ENCODE measurements at regions not wholly inside any gene's neighbourhood (a gene's known extent, or its start where the extent isn't known, plus 50 kb on each side); places are given as distances from the start of the nearest gene placed in this dataset.

DNA sequence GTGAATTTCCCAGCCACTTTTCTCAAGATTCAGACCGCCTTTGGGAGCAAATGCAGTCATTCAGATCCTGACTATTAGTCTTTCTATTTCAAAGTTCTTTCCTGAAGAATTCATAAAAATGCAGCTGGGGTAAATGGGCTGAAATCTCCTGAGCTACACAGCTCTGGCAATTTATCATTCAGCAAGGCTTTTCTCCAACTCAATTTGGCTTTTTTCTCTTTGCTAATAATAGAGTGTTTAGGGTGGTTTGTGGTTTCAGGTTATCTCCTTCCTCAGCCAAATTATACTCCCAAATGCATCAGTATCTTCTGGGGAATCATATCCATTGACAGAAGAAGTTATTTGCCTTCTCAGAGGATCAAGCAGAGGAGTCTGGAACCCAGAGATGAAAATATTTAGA lies 282.4 kb upstream of the SLC14A2 start:
- TF ChIP-seq, protein P1, sequence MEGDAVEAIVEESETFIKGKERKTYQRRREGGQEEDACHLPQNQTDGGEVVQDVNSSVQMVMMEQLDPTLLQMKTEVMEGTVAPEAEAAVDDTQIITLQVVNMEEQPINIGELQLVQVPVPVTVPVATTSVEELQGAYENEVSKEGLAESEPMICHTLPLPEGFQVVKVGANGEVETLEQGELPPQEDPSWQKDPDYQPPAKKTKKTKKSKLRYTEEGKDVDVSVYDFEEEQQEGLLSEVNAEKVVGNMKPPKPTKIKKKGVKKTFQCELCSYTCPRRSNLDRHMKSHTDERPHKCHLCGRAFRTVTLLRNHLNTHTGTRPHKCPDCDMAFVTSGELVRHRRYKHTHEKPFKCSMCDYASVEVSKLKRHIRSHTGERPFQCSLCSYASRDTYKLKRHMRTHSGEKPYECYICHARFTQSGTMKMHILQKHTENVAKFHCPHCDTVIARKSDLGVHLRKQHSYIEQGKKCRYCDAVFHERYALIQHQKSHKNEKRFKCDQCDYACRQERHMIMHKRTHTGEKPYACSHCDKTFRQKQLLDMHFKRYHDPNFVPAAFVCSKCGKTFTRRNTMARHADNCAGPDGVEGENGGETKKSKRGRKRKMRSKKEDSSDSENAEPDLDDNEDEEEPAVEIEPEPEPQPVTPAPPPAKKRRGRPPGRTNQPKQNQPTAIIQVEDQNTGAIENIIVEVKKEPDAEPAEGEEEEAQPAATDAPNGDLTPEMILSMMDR (IDR thresholded peaks at IDR 0.05 in 2 of 3, conservative IDR thresholded peaks at IDR 0.05 in 1 of 3; ENCODE audit: borderline replicate concordance in 1 of 3, insufficient read depth in 1 of 3, low read depth in 2 of 3, low read length in 2 of 3), result no peak
- TF ChIP-seq FOSL1 (IDR thresholded peaks at IDR 0.05; ENCODE audit: low read depth) (no peak), POLR2AphosphoS5 (IDR thresholded peaks at IDR 0.05; ENCODE audit: low read depth, low read length) (no peak)
